Endothelial cell of umbilical vein (primary cell): ENCODE measurements at regions not wholly inside any gene's neighbourhood (a gene's known extent, or its start where the extent isn't known, plus 50 kb on each side); places are given as distances from the start of the nearest gene placed in this dataset.

Source experiments
- BruUV-seq: library from RNA; stranded (reverse); fragments of 400-500 nt; replicated peaks from 2 replicates; lab custom pipeline; 2021; lab: Mats Ljungman, UMichigan
- CTCF ChIA-PET: fragments of 300-600, 350-600 bp; sonication (Branson Sonifier 250); formaldehyde crosslinking; loops from one replicate; lab custom pipeline; 2021; ENCODE audit warnings: antibody characterized with exemption, inconsistent platforms; lab: Charles Lee
- POLR2A ChIA-PET: fragments of 300-600, 350-600 bp; sonication (Branson Sonifier 250); formaldehyde crosslinking; loops from one replicate; lab custom pipeline; 2021; ENCODE audit warnings: antibody characterized with exemption, inconsistent platforms; lab: Charles Lee
- DNase-seq: peaks from one replicate; pipeline ENCODE4 v3.0.0-alpha.2; 2011; ENCODE audit warnings: low read depth, low spot score
- FAIRE-seq: peaks from 2 replicates; lab custom pipeline; 2011; peaks lifted over from hg19 to GRCh38; lab: Jason Lieb, UNC
- H2AFZ ChIP-seq: 2 replicates; pipeline ENCODE4 v1.6.0; 2012; ENCODE audit warnings: low read depth, low read length, control low read depth, inconsistent platforms
- H3K27ac ChIP-seq: 2 replicates; pipeline ENCODE4 v1.5.1; 2011; ENCODE audit warnings: low read depth, mild to moderate bottlenecking, control low read depth, low read length, moderate library complexity; ENCODE audit not compliant: insufficient read depth
- H3K27me3 ChIP-seq, 2 experiments: 2 replicates each; pipeline versions ENCODE4 v1.6.0 to v1.6.1; 2011; ENCODE audit warnings: low read length in 2 of 2, mixed read lengths in 1 of 2; ENCODE audit not compliant: control insufficient read depth in 2 of 2, insufficient read depth in 2 of 2
- H3K36me3 ChIP-seq, 2 experiments: 2 replicates in 1 of 2; 3 replicates in 1 of 2; pipeline ENCODE4 v1.5.1; 2011; ENCODE audit warnings: low read length in 2 of 2, mild to moderate bottlenecking in 1 of 2, moderate library complexity in 1 of 2; ENCODE audit not compliant: control insufficient read depth in 2 of 2, insufficient read depth in 2 of 2; ENCODE audit errors: extremely low read depth in 1 of 2
- H3K4me1 ChIP-seq: 3 replicates; pipeline ENCODE4 v1.5.1; 2011; ENCODE audit warnings: mild to moderate bottlenecking, low read length; ENCODE audit not compliant: control insufficient read depth, insufficient read depth; ENCODE audit errors: extremely low read depth
- H3K4me2 ChIP-seq: 2 replicates; pipeline ENCODE4 v1.6.1; 2011; ENCODE audit warnings: low read length, control low read depth, mixed read lengths; ENCODE audit not compliant: insufficient read depth
- H3K4me3 ChIP-seq, 3 experiments: fragments of 200-600 bp in 1 of 3; sonication (generic), shearing (Covaris generic) in 1 of 3; replicated peaks in 1 of 3; 2 replicates each; pipeline ENCODE4 v1.5.1; 2011 to 2016; ENCODE audit warnings: control low read depth in 3 of 3, low read length in 3 of 3, mild to moderate bottlenecking in 2 of 3, inconsistent platforms in 1 of 3, low read depth in 1 of 3, moderate library complexity in 1 of 3; ENCODE audit not compliant: insufficient read depth in 1 of 3
- H3K79me2 ChIP-seq: 2 replicates; pipeline ENCODE4 v1.6.0; 2012; ENCODE audit warnings: low read length, inconsistent platforms; ENCODE audit not compliant: control insufficient read depth, insufficient read depth
- H3K9ac ChIP-seq: replicated peaks from 2 replicates; pipeline ENCODE3; 2011; ENCODE audit warnings: low read length, control low read depth; ENCODE audit not compliant: insufficient read depth; ENCODE audit errors: extremely low read depth
- H3K9me1 ChIP-seq: replicated peaks from 3 replicates; pipeline ENCODE4 v1.6.0; 2011; ENCODE audit warnings: mild to moderate bottlenecking, low read length; ENCODE audit not compliant: control insufficient read depth, insufficient read depth; ENCODE audit errors: extremely low read depth
- H3K9me3 ChIP-seq: replicated peaks from 2 replicates; pipeline ENCODE4 v1.5.1; 2012; ENCODE audit warnings: low read length, inconsistent platforms; ENCODE audit not compliant: control insufficient read depth, insufficient read depth
- H4K20me1 ChIP-seq: replicated peaks from 2 replicates; pipeline ENCODE3; 2011; ENCODE audit warnings: mild to moderate bottlenecking, low read length; ENCODE audit not compliant: control insufficient read depth, insufficient read depth; ENCODE audit errors: extremely low read depth
- EZH2 ChIP-seq: IDR thresholded peaks from 2 replicates; pipeline ENCODE4 v1.6.1; 2012; ENCODE audit warnings: borderline replicate concordance, low read depth, mild to moderate bottlenecking, moderate library complexity, low read length, inconsistent platforms; ENCODE audit not compliant: severe bottlenecking
- FOS ChIP-seq: IDR thresholded peaks from 2 replicates; pipeline ENCODE4 v1.6.1; 2011; ENCODE audit warnings: mild to moderate bottlenecking, low read length, moderate library complexity, borderline replicate concordance; ENCODE audit not compliant: insufficient read depth
- GATA2 ChIP-seq: IDR thresholded peaks from 2 replicates; pipeline ENCODE4 v1.7.0; 2011; ENCODE audit warnings: low read depth, mild to moderate bottlenecking, moderate library complexity, mixed read lengths, low read length; ENCODE audit not compliant: insufficient read length, insufficient read depth
- JUN ChIP-seq: IDR thresholded peaks from 2 replicates; pipeline ENCODE4 v1.6.1; 2011; ENCODE audit warnings: borderline replicate concordance, low read depth; ENCODE audit not compliant: insufficient read length, insufficient read depth
- MYC ChIP-seq: IDR thresholded peaks from one replicate; pipeline ENCODE4 v1.6.1; 2011; ENCODE audit warnings: mild to moderate bottlenecking, low read depth, low read length
- POLR2A ChIP-seq: IDR thresholded peaks from 2 replicates; pipeline ENCODE4 v1.6.1; 2012; ENCODE audit warnings: low read depth, mild to moderate bottlenecking, control low read depth, low read length
- POLR2AphosphoS5 ChIP-seq: IDR thresholded peaks from 2 replicates; pipeline ENCODE4 v1.6.1; 2012; ENCODE audit warnings: low read depth, mild to moderate bottlenecking, control low read depth, low read length, moderate library complexity; ENCODE audit not compliant: insufficient read depth
- dilution Hi-C: fragments of 300-500 bp; cut with MboI; formaldehyde crosslinking; loops from one replicate; pipeline ENCODE4 v1.15.0; 2019; ENCODE audit warnings: low sequenced_read_pairs; ENCODE audit not compliant: extremely low pct_ligation_motif_present
- intact Hi-C: fragments of 100-400 bp; cut with micrococcal nuclease; formaldehyde crosslinking; loops from one replicate; pipeline ENCODE4 v1.10.0; 2022
- TF ChIP-seq, protein P1 (sequence below): IDR thresholded peaks from 2 replicates; pipeline ENCODE4 v1.6.1; 2011; ENCODE audit not compliant: insufficient read depth, insufficient read length
- TF ChIP-seq, protein P2 (sequence below), 2 donors: IDR thresholded peaks; 1 replicate in 1 of 2; 2 replicates in 1 of 2; pipeline ENCODE4 v1.5.1; 2011; ENCODE audit warnings: low read length in 2 of 2, mild to moderate bottlenecking in 2 of 2, moderate library complexity in 2 of 2, control low read depth in 1 of 2, inconsistent platforms in 1 of 2, low read depth in 1 of 2; ENCODE audit not compliant: insufficient read depth in 1 of 2; ENCODE audit errors: extremely low read depth in 1 of 2

DNA sequence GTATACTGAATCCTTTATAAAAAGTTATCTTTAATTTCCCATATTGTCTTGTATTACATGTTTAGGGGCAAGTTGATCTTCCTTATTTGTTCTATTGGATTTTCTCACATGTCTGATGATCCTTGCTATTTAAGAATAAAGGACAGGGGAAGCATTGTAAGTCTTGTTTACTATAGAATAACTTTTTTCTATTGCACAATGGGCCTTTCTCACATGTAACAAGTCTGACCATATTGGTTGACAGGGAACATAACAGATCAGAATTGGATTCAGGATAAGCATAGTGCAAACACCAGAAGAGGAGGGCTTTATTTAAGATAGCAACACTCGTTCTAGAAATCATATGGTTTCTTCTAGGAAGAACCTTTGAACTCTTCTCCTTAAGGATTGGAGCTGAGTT lies 257.9 kb upstream of the RBMS3 start:
- no peak overlapping the region for H3K27ac ChIP-seq
- DNase-seq (no peak), FAIRE-seq (no peak)
- ChIA-PET CTCF (interaction anchor here (1.4 kb wide), 1 partner anchor 22 kb away, joined by 3 read pairs; no protein-coding TSS in a partner anchor), POLR2A (no interaction called here)
- no peaks in the 10 kb centered on the region for H3K4me1 ChIP-seq
- dilution Hi-C loops (no loop called here), intact Hi-C loops (no loop called here)
- no peak overlapping the region for H2AFZ ChIP-seq
- TF ChIP-seq GATA2, result no peak
- TF ChIP-seq, protein P1, sequence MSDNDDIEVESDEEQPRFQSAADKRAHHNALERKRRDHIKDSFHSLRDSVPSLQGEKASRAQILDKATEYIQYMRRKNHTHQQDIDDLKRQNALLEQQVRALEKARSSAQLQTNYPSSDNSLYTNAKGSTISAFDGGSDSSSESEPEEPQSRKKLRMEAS, result no peak
- no peak for TF ChIP-seq EZH2
- TF ChIP-seq POLR2AphosphoS5, result no peak
- TF ChIP-seq, protein P2, sequence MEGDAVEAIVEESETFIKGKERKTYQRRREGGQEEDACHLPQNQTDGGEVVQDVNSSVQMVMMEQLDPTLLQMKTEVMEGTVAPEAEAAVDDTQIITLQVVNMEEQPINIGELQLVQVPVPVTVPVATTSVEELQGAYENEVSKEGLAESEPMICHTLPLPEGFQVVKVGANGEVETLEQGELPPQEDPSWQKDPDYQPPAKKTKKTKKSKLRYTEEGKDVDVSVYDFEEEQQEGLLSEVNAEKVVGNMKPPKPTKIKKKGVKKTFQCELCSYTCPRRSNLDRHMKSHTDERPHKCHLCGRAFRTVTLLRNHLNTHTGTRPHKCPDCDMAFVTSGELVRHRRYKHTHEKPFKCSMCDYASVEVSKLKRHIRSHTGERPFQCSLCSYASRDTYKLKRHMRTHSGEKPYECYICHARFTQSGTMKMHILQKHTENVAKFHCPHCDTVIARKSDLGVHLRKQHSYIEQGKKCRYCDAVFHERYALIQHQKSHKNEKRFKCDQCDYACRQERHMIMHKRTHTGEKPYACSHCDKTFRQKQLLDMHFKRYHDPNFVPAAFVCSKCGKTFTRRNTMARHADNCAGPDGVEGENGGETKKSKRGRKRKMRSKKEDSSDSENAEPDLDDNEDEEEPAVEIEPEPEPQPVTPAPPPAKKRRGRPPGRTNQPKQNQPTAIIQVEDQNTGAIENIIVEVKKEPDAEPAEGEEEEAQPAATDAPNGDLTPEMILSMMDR (IDR thresholded peaks at IDR 0.05; ENCODE audit: extremely low read depth in 1 of 2, insufficient read depth in 1 of 2, low read depth in 1 of 2, low read length in 2 of 2), result no peak
- H3K36me3 ChIP-seq, result no peaks in the 10 kb centered on the region
- no peak overlapping the region for H3K4me2 ChIP-seq
- no peaks in the 10 kb centered on the region for H3K79me2 ChIP-seq
- H3K9me1 ChIP-seq, result no peaks in the 10 kb centered on the region
- H3K9me3 ChIP-seq, result no peaks in the 10 kb centered on the region
- H3K27me3 ChIP-seq, result no peaks in the 10 kb centered on the region
- H3K9ac ChIP-seq, result no peak overlapping the region
- H3K4me3 ChIP-seq, result no peak overlapping the region
- H4K20me1 ChIP-seq, result no peaks in the 10 kb centered on the region
- BruUV-seq, result no TSS peak

GRCh38 chr3:29026286-29026685 lies 254.6 kb upstream of the RBMS3 start:
- TF ChIP-seq JUN (no peak), GATA2 (no peak), FOS (no peak), POLR2AphosphoS5 (no peak), MYC (no peak), POLR2A (no peak), EZH2 (no peak)
- TF ChIP-seq, protein P2 (IDR thresholded peaks at IDR 0.05; ENCODE audit: extremely low read depth in 1 of 2, insufficient read depth in 1 of 2, low read depth in 1 of 2, low read length in 2 of 2), result no peak
- TF ChIP-seq, protein P1, result no peak
- no peaks in the 10 kb centered on the region for H3K36me3 ChIP-seq
- no peaks in the 10 kb centered on the region for H4K20me1 ChIP-seq
- no peaks in the 10 kb centered on the region for H3K79me2 ChIP-seq
- H3K9ac ChIP-seq, result no peak overlapping the region
- no peaks in the 10 kb centered on the region for H3K4me1 ChIP-seq
- DNase-seq, result no peak
- no peaks in the 10 kb centered on the region for H3K9me3 ChIP-seq
- H3K27ac ChIP-seq, result no peak overlapping the region
- FAIRE-seq, result no peak
- no peak overlapping the region for H2AFZ ChIP-seq
- ChIA-PET POLR2A (no interaction called here), CTCF (no interaction called here)
- no peaks in the 10 kb centered on the region for H3K27me3 ChIP-seq
- BruUV-seq, result no TSS peak
- no peak overlapping the region for H3K4me3 ChIP-seq
- intact Hi-C loops (no loop called here), dilution Hi-C loops (no loop called here)
- no peaks in the 10 kb centered on the region for H3K9me1 ChIP-seq
- no peak overlapping the region for H3K4me2 ChIP-seq
